HG02981 (cell line): ENCODE measurements at regions not wholly inside any gene's neighbourhood (a gene's known extent, or its start where the extent isn't known, plus 50 kb on each side); places are given as distances from the start of the nearest gene placed in this dataset.

ENCODE experiments used
- ATAC-seq: cut with Tn5 transposase; IDR thresholded peaks from one replicate; pipeline ENCODE4 v1.9.1; 2021; ENCODE audit warnings: mild to moderate bottlenecking, moderate library complexity; ENCODE audit not compliant: unreplicated experiment

DNA sequence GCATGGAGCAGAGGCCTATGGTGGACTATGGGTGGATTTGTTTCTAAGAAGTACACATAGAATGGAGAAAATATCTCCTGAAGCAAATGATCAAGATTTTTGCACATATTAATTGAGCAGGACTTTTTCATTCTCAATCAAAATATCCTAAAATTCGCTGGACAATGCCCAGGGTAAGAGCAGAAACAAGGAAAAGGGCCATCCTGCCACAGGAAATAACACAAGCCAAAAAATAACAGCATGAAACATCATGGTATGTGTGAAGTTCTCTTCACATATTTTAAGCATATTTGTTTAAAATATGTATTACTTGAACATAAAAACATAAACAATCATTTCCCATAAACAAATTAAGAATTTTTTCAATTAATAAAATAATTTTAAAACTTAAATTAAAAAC is 868.9 kb downstream of the EPHA7 start:
- no peak for ATAC-seq

DNA sequence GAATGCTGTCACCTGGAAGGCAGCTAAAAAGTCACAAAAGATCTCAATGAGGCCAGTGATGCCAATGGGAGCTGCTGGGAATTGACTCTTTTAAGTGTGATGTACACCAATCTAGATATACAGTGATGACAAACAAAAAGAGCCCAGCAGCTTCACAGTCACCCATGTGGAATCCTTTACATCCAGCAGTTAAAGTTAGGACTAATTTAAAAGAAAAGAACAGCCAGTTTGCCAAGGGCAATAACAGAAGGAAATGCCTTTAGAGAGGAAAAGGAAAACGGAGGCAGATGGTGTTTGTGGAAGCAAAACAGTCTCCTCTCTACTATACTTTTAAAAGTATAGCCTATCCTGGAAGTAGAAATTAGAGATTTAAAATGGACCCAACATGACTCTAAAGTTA is 873.5 kb downstream of the EPHA7 start:
- no peak for ATAC-seq

DNA sequence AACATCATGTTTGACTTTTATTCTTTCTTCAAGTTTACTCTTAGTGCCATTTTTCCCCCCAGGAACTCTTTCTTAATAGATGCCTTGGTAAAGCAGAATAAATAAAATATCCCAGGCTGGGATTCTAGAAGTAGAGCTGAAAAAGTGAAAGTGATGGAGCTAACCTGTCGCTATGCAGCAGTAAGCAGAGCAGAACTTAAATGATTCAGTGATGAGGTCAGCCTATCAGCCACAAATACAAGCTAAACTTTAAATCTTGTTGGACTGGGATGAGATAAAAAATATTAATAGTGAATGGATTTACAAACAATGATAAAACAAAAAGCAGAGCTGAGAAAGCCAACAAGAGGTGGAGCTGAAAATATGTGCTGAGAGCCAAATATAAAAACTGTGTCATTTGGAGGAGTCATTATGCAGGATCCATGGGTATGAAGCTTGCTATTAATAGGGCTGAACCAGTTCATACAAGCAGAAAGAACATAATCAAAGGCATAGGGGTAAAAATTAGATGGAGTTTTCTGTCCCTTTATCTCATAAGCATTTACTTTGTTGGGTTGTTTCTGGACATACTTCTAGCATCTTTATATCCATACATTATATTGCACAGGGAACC is 877.8 kb downstream of the EPHA7 start:
- ATAC-seq = no peak

DNA sequence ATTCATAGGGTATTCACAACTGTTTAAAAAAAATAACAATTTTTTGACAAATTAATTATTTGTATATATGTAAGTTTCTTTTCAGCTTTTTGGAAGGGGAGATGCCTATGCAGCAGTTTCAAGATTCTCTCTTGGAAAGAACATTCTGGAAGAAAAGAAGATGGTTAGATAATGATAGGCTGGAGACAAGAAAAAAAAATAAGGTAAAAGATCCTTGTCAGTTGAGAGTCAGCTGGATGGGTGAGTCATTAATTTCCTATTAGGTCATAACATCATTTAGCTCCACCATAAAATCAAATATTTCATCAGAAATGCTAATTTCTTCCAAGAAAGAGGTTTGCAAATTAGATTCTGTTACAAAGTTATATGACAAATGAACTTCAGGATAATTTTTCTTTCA is 880.4 kb downstream of the EPHA7 start:
- no peak for ATAC-seq

DNA sequence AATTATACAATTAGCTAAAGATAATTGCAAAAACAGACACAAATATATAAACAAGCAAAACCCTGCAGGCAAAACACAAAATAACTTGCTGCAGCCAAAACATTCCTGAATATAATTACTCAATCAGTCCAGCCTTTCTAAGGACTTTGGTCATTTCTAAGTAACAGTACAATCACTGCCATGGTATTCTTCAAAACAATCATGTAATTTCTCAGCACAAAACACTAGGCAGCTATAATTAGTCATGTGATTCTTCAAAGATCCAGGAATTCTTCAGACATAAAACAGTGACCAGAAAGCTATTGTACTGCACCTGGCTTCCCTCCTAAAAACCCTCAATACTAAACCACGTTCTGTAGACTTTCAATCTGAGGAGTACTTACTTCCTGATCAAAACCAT is 881.1 kb downstream of the EPHA7 start:
- ATAC-seq = no peak

DNA sequence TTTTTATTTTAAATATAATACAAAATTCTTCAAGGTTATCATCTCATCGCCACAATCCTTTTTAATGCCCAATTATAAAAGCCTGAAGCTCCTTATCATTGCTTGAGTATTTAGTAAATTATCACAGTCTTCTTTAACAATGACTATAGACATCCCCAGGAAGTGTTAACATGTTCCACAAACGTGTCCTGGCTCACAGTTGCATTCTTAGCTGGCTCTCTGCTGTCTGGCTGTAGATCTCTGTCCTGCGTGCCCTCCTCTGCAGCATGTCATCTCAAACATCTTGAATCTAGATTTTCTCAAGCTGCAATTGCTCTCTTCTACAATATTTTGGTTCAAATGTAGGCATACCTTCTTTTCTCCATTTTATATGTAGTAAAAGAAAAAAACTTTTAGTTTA is 885.2 kb downstream of the EPHA7 start:
- ATAC-seq = no peak

DNA sequence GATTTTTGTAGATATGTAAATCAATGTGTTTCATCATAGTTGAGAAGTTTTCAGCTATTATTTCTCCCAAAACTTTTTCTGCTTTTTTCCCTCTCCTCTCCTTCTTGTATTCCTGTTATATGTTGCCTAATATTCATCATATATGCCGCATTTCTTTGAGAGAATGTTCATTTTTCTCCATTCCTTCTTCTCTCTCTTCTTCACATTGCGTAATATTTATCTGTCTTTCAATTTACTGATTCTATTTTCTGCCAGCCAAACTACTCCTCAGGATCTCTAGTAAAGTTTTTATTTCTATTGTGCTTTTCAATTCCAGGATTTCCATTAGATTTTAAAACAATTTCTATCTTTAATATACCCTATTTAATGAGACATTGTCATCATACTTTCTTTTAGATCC is 896.8 kb downstream of the EPHA7 start:
- ATAC-seq = no peak

DNA sequence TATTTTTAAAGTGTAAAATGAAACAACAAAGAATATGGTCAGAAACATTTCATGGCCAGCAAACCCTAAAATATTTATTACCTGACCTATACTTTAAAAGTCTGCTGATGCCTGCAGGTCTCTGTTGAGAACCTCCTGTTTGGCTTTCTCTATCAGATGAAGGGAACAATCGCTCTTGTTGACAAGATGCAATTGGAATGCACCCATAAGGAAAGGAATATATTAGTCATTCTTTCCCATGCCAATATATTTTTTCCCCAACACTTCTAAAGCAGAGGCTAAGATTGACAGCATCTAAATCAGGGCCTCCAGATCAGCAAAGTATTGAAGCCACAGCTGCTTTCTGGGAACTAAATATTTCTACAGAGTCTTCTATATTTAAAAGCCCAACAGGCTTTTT is 897.8 kb downstream of the EPHA7 start:
- no peak for ATAC-seq

DNA sequence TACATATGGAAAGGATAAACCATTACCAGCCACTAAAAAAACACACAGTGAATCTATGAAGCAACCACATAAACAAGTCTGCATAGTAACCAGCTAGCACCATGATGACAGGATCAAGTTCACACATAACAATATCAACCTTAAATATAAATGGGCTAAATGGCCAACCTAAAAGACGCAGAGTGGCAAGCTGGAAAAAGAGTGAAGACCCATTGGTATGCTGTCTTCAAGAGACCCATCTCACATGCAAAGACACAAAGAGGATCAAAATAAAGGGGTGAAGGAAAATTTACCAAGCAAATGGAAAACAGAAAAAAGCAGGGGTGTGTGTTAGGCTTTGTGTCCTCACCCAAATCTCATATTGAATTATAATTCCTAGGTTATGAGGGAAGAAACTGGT is 909.2 kb downstream of the EPHA7 start:
- no peak for ATAC-seq

DNA sequence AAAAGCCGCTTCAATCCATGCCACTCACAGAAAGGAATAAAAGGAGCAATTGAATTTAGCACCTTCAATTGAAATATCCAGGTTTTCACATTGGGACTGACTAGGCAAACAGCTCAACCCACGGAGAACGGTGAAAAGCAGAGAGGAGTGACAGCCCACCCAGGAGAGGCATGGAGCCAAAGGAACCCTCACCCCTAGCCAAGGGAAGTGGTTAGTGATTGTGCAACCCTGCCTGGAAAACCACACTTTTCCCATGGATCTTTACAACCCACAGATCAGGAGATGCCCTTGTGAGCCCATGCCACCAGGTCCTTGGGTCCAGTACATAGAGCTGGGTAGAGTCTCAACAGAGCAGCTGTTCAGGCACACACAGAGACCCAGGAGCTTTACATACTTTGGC is 911.8 kb downstream of the EPHA7 start:
- no peak for ATAC-seq

DNA sequence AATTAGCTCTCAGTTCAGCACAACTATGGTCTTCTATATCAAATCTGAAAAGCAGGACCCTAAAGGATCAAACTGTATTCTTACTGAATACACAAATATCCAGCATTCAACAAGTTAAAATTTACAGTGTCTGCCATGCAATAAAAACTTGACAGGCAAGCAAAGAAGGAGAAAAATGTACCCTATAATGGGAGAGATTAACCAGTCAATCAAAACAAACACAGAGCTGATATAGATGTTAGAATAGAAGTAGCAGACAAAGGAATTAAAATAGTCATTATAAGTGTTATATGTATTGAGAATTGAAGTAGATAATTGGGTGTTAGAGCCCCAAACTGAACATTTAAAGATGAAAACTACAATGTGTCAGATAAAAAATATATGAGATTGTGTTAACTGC is 914.9 kb downstream of the EPHA7 start:
- no peak for ATAC-seq

DNA sequence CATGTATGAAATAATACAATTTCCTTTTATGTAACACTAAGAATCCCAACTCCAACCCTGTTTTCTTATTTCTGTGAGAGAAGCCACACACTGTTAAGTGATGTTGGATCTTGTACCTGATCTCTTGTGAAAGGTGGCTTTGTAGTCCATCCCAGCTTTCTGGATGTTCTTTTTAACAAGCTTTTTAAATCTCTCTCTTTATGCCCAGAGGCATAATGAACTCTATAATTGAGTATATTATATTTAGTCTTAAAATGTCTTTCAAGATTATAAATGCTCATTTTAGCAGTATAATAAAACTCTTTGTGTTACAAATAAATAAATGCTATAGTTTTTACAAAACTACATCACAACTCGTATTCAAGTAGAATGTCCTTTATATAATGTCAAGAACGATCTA is 922.1 kb downstream of the EPHA7 start:
- no peak for ATAC-seq

DNA sequence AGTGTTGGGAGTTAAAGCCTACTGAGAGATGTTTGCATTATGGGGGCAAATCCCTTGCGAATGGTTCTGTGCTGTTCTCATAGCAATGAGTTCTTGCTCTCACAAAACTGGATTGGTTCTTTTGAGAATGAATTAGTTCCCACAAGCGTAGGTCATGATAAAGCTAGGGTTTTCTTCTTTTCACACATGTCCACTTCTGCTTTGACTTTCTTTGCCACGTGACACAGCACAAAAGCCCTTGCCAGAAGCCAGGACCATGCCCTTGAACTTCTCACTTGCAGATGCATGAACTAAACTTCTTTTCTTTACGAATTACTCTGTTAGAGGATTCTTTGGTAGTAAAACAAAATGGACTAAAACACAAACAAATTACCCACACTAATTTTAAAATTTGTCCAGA is 922.8 kb downstream of the EPHA7 start:
- ATAC-seq = no peak

DNA sequence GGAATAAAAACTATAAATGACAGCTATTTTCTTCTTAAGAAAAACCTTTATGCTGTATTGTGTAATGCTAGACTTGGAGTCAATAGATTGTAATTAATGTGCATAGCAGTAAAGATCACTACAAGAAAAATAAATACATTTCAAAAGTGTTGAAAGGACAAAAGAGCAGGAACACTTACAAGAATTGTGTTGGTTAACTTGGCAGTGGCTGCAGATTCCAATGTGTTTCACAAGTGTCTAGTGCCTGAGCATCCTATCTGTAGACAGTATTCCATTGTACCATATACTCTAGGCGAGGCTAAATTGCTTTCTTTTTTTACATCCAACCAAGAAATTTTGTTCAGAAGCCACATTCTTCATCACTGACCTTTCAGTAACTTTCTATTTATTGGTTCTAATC is 924.1 kb downstream of the EPHA7 start:
- ATAC-seq = no peak

DNA sequence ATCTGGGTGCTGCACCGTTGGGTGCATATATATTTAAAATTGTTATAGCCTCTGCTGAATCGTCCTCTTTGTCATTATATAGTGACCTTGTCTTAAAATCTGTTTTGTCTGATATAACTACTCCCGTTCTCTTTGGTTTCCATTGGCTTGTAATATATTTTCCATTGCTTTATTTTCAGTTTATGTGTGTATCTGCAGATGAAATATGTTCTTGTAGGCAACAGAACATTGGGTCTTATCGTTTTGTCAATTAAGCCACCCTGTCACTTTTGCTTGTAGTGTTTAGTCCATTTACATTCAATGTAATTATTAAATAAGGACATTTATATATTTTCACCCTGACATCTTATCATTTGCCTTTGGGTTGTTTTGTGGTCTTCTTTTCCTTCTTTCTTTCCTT is 933.9 kb downstream of the EPHA7 start:
- ATAC-seq = no peak

DNA sequence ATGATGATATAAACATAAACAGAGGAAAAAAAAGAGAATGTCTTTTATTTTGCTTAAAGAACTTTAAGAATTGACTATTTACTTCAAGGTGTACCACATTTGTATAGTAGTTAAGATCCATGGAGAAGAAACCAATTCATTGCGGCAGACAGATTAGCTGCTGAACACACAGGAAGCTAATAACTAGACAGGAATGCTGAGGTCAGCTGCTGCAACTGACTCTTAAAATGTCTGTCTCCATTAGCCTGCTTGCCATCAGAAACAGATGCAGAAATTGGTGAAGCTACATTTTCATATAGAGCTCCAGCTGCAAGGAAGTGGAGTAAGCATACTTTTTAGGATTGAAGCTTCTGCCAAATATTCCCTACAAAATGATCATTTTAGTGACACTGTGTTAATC is 939.5 kb downstream of the EPHA7 start:
- no peak for ATAC-seq

DNA sequence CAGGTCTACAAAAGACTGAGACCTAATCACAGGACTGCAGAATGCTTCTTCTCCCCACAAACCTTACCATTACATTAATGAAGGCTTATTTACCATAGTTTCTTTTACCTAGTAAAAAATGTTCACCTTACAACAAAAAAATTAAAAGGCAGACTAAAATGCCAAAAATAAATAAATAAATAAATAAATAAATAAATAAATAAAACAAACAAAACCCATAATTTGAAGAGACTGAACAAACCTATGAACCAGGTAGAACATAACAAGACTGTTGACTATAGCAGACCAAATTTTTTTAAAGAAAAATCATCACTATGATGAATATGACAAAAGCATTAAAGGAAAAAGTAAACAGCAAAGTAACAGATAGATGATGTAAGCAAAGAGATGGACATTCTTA is 946.3 kb downstream of the EPHA7 start:
- no peak for ATAC-seq

DNA sequence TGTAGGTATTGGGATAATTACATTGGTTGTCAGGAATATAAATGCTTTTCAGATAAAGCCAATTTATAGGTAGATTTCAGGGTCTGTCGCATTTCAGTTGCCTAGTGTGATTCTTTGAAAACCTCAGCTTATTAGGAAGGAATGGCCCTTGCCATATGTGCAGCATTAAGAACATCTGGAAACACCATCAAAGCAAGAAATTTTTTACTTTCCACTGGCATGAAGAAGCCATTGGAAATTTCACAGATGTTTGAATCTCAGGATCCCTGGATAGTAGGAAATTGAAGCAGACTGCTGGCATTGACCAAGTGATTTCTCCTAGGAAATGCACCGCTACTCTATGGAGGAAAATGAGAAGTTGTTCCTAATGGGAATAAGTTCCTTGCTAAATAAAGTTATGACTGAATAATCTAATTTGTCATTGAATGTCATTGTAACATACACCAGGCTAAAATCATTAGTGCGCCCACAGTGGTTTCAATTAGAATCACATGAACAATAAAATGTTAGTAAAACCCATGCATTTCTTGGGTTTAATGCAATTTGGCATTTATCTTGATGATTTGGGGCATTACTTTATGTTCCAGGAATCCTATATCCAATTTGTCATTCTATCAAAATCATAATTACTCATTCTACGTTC is 950.1 kb downstream of the EPHA7 start:
- ATAC-seq = no peak

DNA sequence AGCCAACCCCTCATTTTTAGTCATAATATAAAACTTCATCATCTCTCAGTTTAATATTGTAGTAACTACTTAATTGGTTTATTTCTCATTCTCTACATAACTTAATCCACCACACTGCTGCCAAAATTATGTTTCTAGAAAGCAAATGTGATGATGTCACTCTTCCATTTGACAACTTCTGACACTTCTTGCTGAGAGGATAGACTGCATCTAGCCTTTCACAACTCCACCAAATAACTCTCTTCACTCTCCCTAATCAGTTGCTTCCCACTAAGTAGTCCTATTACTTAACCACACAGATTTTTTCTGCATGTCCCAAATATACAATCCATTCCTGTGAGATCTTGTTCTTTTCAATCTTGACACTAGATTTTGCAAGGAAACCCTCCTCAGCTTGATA is 951.3 kb downstream of the EPHA7 start:
- ATAC-seq = no peak

DNA sequence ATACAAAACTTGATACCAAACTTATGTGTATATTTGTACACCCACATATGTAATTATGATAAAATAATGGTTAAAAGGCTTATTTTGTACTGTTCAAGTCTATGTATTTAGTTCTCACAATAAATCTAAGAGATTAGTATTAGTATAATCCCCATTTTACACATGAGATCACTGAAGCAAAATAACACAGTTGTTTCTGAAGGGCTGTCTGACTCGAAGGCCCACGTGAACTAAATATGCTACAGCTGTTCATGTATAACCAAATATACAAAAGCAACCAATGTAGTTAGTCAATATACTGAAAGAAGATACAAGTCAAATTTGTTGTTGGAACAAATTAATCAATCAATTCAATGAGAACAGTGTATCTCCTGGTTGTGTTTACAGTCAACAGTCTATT is 959.2 kb downstream of the EPHA7 start:
- ATAC-seq = no peak

DNA sequence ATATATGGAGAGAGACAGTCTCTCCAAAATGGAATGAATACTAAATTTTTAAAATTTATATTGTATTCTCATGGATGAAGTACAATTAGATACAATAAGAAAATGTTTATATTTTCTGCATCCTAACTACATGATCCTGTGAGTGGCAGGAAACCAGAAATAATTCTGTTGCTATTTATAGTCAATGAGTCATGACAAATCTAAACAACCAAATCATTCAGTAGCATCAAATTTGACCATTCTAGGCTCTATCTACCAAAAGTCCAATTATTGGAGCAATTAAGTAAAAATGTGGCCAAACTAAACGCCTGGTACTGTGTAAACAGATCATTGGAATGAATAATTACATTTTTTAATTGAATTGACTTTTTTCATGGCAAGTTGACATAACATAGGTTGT is 959.8 kb downstream of the EPHA7 start:
- ATAC-seq = no peak

DNA sequence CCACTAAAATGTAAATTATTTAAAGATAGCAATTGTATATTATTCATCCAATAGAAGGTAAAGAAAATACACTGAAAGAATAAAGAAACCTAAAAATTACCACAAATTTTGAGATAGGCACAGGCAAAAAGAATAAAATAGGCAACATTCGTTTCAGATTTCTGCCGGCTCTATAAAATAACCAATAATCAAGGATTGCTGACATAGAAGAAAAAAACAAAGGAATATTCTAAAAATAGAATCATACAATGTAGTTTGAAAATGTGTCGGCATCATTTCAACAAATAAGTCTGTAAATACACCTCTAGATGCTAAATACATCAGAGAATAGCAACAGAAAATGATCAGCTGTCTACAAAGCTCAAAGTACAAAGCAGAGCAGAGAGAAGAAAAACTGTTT is 973.3 kb downstream of the EPHA7 start:
- no peak for ATAC-seq

DNA sequence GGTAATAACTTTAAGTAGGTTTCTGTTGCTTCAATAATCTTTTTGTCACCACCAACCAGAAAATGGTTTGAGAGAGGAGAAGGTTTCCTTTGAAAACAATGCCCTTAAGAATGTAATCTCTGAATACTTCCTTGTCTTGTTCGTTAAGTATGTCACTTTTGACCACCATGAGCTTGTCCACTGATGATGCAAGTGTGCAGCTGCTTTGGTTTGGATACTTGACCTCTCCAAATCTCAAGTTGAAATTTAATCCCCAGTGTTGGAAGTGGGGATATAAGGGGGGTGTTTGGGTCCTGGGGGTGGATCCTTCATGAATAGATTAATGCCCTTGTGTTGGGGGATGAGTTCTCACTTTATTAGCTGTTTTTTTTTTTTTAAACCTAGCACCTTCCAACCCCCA is 985.4 kb downstream of the EPHA7 start:
- no peak for ATAC-seq
